ENCODE measurements at regions not wholly inside any gene's neighbourhood (a gene's known extent, or its start where the extent isn't known, plus 50 kb on each side); places are given as distances from the start of the nearest gene placed in this dataset.

- no peak for DNase-seq
- Mint-ChIP-seq H3K4me1 (peaks cover 12% of the 10 kb centered on the region), H3K4me3 (no peak overlapping the region), H3K36me3 (ENCODE audit: low read depth) (no peaks in the 10 kb centered on the region), H3K9me3 (no peaks in the 10 kb centered on the region), H3K27me3 (ENCODE audit: insufficient read depth) (no peaks in the 10 kb centered on the region), H3K27ac (no peak overlapping the region)
- H3K27ac ChIP-seq (ENCODE audit: low read depth, low read length) = no peak overlapping the region
- no peaks in the 10 kb centered on the region for H3K27me3 ChIP-seq (ENCODE audit: control insufficient read depth, insufficient read depth, low read length, poor library complexity, severe bottlenecking)
- no peaks in the 10 kb centered on the region for H3K9me3 ChIP-seq (ENCODE audit: control insufficient read depth, low read length)
- H3K9ac ChIP-seq (ENCODE audit: extremely low read depth, low read length, poor library complexity, severe bottlenecking) = no peak overlapping the region
- no peak overlapping the region for H3K4me3 ChIP-seq (ENCODE audit: low read length)
- no peaks in the 10 kb centered on the region for H3K4me1 ChIP-seq (ENCODE audit: control insufficient read depth, insufficient read depth, low read length)
- 90 to 100% methylated on average over 1 to 2 of the region's 2 CpGs for WGBS, 2 experiments (ENCODE audit: insufficient coverage in 1 of 2, insufficient read length in 1 of 2)
- TF ChIP-seq CTCF (conservative IDR thresholded peaks at IDR 0.05) = no peak
- no peaks in the 10 kb centered on the region for H3K36me3 ChIP-seq (ENCODE audit: control insufficient read depth, insufficient read depth, low read length)
Measured at GRCh38 chr18:40944576-40944975, 1010.5 kb upstream of the PIK3C3 start.

GRCh38 chr18:40939656-40940515, 1015.1 kb upstream of the PIK3C3 start:
- H3K4me1 ChIP-seq (ENCODE audit: control insufficient read depth, insufficient read depth, low read length) = no peaks in the 10 kb centered on the region
- no peaks in the 10 kb centered on the region for H3K9me3 ChIP-seq (ENCODE audit: control insufficient read depth, low read length)
- no peak overlapping the region for H3K27ac ChIP-seq (ENCODE audit: low read depth, low read length)
- DNase-seq = no peak
- no peak for TF ChIP-seq CTCF (conservative IDR thresholded peaks at IDR 0.05)
- WGBS, 2 experiments (ENCODE audit: insufficient coverage in 1 of 2, insufficient read length in 1 of 2) = 94 to 96% methylated on average over 18 to 31 of the region's 31 CpGs
- Mint-ChIP-seq H3K27me3 (ENCODE audit: insufficient read depth) (no peaks in the 10 kb centered on the region), H3K4me1 (peaks cover 10% of the 10 kb centered on the region), H3K9me3 (no peaks in the 10 kb centered on the region), H3K4me3 (no peak overlapping the region), H3K36me3 (ENCODE audit: low read depth) (no peaks in the 10 kb centered on the region), H3K27ac (no peak overlapping the region)
- H3K27me3 ChIP-seq (ENCODE audit: control insufficient read depth, insufficient read depth, low read length, poor library complexity, severe bottlenecking) = no peaks in the 10 kb centered on the region
- H3K4me3 ChIP-seq (ENCODE audit: low read length) = no peak overlapping the region
- H3K36me3 ChIP-seq (ENCODE audit: control insufficient read depth, insufficient read depth, low read length) = no peaks in the 10 kb centered on the region
- H3K9ac ChIP-seq (ENCODE audit: extremely low read depth, low read length, poor library complexity, severe bottlenecking) = no peak overlapping the region

GRCh38 chr18:40938615-40939014, 1016.4 kb upstream of the PIK3C3 start:
- Mint-ChIP-seq H3K4me3 (no peak overlapping the region), H3K9me3 (no peaks in the 10 kb centered on the region), H3K4me1 (peaks cover 9% of the 10 kb centered on the region), H3K36me3 (ENCODE audit: low read depth) (no peaks in the 10 kb centered on the region), H3K27me3 (ENCODE audit: insufficient read depth) (no peaks in the 10 kb centered on the region), H3K27ac (no peak overlapping the region)
- no peaks in the 10 kb centered on the region for H3K4me1 ChIP-seq (ENCODE audit: control insufficient read depth, insufficient read depth, low read length)
- 100% methylated on average over 2 of the region's 2 CpGs; no CpG with 5 or more reads in 1 of the 2 experiments for WGBS, 2 experiments (ENCODE audit: insufficient coverage in 1 of 2, insufficient read length in 1 of 2)
- no peak for TF ChIP-seq CTCF (conservative IDR thresholded peaks at IDR 0.05)
- no peaks in the 10 kb centered on the region for H3K9me3 ChIP-seq (ENCODE audit: control insufficient read depth, low read length)
- H3K4me3 ChIP-seq (ENCODE audit: low read length) = no peak overlapping the region
- H3K9ac ChIP-seq (ENCODE audit: extremely low read depth, low read length, poor library complexity, severe bottlenecking) = no peak overlapping the region
- no peaks in the 10 kb centered on the region for H3K27me3 ChIP-seq (ENCODE audit: control insufficient read depth, insufficient read depth, low read length, poor library complexity, severe bottlenecking)
- no peaks in the 10 kb centered on the region for H3K36me3 ChIP-seq (ENCODE audit: control insufficient read depth, insufficient read depth, low read length)
- no peak overlapping the region for H3K27ac ChIP-seq (ENCODE audit: low read depth, low read length)
- no peak for DNase-seq

All from endodermal cell (in vitro differentiated cells).